Spleen (tissue), 11 donors: ENCODE measurements at regions not wholly inside any gene's neighbourhood (a gene's known extent, or its start where the extent isn't known, plus 50 kb on each side); places are given as distances from the start of the nearest gene placed in this dataset.

ENCODE experiments used
- DNase-seq: peaks from one replicate; pipeline ENCODE4 v3.0.0-alpha.2; 2020
- H3K27ac ChIP-seq, 8 donors: fragments of 200-600 bp; sonication (generic) in 7 of 8; 1 replicate in 4 of 8; 2 replicates in 4 of 8; pipeline versions ENCODE4 v1.5.0 to v1.8.0; 2016 to 2021; ENCODE audit warnings: inconsistent platforms in 4 of 8, mild to moderate bottlenecking in 4 of 8, moderate library complexity in 1 of 8
- H3K27me3 ChIP-seq, 7 donors: fragments of 200-600 bp; sonication (generic) in 6 of 7; replicated peaks in 1 of 7; 1 replicate in 4 of 7; 2 replicates in 3 of 7; pipeline versions ENCODE4 v1.5.0 to v1.8.0; 2016 to 2021; ENCODE audit warnings: inconsistent platforms in 3 of 7, mild to moderate bottlenecking in 1 of 7
- H3K36me3 ChIP-seq, 6 donors: fragments of 200-600 bp; sonication (generic) in 5 of 6; 1 replicate in 4 of 6; 2 replicates in 2 of 6; pipeline versions ENCODE4 v1.5.0 to v1.8.0; 2016 to 2021; ENCODE audit warnings: inconsistent platforms in 2 of 6
- H3K4me1 ChIP-seq, 6 donors: fragments of 200-600 bp; sonication (generic) in 5 of 6; 1 replicate in 3 of 6; 2 replicates in 3 of 6; pipeline versions ENCODE4 v1.5.0 to v1.8.0; 2016 to 2021; ENCODE audit warnings: inconsistent platforms in 3 of 6
- H3K4me3 ChIP-seq, 8 donors: fragments of 200-600 bp; sonication (generic) in 7 of 8; 1 replicate in 4 of 8; 2 replicates in 4 of 8; pipeline versions ENCODE4 v1.5.0 to v1.8.0; 2016 to 2021; ENCODE audit warnings: inconsistent platforms in 4 of 8, mild to moderate bottlenecking in 4 of 8, moderate library complexity in 2 of 8
- H3K9me3 ChIP-seq, 8 donors: fragments of 200-600 bp; sonication (generic) in 7 of 8; 1 replicate in 4 of 8; 2 replicates in 4 of 8; pipeline versions ENCODE4 v1.5.0 to v1.8.0; 2016 to 2021; ENCODE audit warnings: inconsistent platforms in 4 of 8
- CTCF ChIP-seq, 11 experiments: fragments of 200-600 bp in 7 of 11; fragments of 450-650 bp in 4 of 11; sonication (generic) in 4 of 11; IDR thresholded peaks in 8 of 11; conservative IDR thresholded peaks in 3 of 11; 1 replicate in 7 of 11; 2 replicates in 4 of 11; pipeline versions ENCODE4 v1.4.0 to v1.8.0; 2016 to 2021; ENCODE audit warnings: antibody characterized with exemption in 11 of 11, inconsistent platforms in 4 of 11, mild to moderate bottlenecking in 1 of 11
- POLR2A ChIP-seq, 3 donors: fragments of 450-650 bp; IDR thresholded peaks; one replicate each; pipeline ENCODE4 v1.5.1; 2017; ENCODE audit warnings: antibody characterized with exemption in 3 of 3, mild to moderate bottlenecking in 1 of 3
- POLR2AphosphoS5 ChIP-seq, 3 donors: sonication (generic); formaldehyde crosslinking; IDR thresholded peaks; one replicate each; pipeline ENCODE4 v1.5.1; 2017; ENCODE audit warnings: antibody characterized with exemption in 3 of 3
- WGBS, 5 donors: extraction: QIAGEN DNeasy Blood & Tissue Kit in 3 of 5; methylation state at CpG; one replicate each; pipeline versions ENCODE4 v1.1.5 to v1.1.7; 2013 to 2018; 5-methylcytosine and 5-hydroxymethylcytosine counted together
- intact Hi-C: fragments of 100-400 bp; cut with DNase I; formaldehyde crosslinking; loops from one replicate; pipeline ENCODE4 v1.15.0; 2023; ENCODE audit warnings: low total_unique reads
- donor health status: healthy with polysubstance abuse.
- donor health status: DM: no; HTN: no; CAD: no; lungs with moderate emphysema.
- donor health status: DM: no; HTN: no; CAD: no.
- donor health status: Bipolar disorder and iron deficiency.
- donor health status: healthy.
- donor health status: DM: no; HTN: no; CAD: no.
- donor health status: DM: yes; HTN: yes; CAD: no.

- intact Hi-C loops = no loop called here
These were observed 95.9 kb upstream of the GPR26 start for GRCh38 chr10:123570051-123570897.

DNA sequence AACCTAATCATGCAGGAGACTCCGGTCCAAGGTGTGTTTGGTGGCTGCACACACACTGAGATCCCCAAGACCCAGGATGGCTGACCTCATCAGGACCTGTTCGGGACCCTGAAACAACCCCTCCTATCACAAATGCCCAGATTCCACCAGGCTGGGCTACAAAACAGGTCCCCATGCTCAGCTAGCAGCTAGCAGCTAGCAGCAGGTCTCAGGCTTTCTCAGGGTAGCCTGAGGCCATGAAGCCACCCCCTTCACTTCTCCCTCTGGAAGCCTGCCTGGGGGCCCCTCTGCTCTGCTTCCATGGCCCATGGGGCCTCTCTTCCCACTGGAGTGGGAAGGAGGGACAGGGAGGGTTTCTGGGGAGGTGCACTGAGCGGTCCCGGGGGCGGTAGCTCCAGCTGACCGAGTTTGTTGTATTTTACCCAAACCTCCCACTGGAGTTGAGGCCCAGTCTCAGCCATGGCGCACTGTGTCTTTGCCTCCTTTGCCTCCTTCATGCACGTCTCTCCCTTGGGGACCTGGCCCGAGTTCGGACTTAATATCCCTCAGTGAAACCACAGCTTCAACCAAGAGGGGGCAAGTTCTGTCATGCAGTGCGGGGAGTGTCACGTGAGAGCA lies 95.1 kb upstream of the GPR26 start:
- Histone ChIP-seq H3K36me3 (no peaks in the 10 kb centered on the region), H3K9me3 (no peaks in the 10 kb centered on the region), H3K27ac (no peak overlapping the region), H3K4me1 (no peaks in the 10 kb centered on the region), H3K27me3 (peaks cover 0 to 83% (median 6%) of the 10 kb centered on the region in 7 donors), H3K4me3 (no peak overlapping the region)
- intact Hi-C loops = no loop called here
- DNase-seq = no peak
- no peak for TF ChIP-seq CTCF (IDR thresholded peaks at IDR 0.05 in 8 of 11, conservative IDR thresholded peaks at IDR 0.05 in 3 of 11)
- no peak for TF ChIP-seq POLR2AphosphoS5 (IDR thresholded peaks at IDR 0.05)
- TF ChIP-seq POLR2A (IDR thresholded peaks at IDR 0.05) = no peak
- WGBS, 5 donors = 60 to 71% (median 65%) methylated on average over 10 to 12 of the region's 12 CpGs

More at GRCh38 chr10:123570051-123570897, 95.9 kb upstream of the GPR26 start:
- Histone ChIP-seq H3K36me3 (no peaks in the 10 kb centered on the region), H3K4me3 (no peak overlapping the region), H3K9me3 (no peaks in the 10 kb centered on the region), H3K27me3 (peaks cover 0 to 84% (median 6%) of the 10 kb centered on the region in 7 donors), H3K27ac (no peak overlapping the region), H3K4me1 (no peaks in the 10 kb centered on the region)
- no peak for DNase-seq
- 77 to 90% (median 85%) methylated on average over 9 to 20 of the region's 20 CpGs for WGBS, 5 donors
- no peak for TF ChIP-seq POLR2A (IDR thresholded peaks at IDR 0.05)
- no peak for TF ChIP-seq POLR2AphosphoS5 (IDR thresholded peaks at IDR 0.05)
- no peak for TF ChIP-seq CTCF (IDR thresholded peaks at IDR 0.05 in 8 of 11, conservative IDR thresholded peaks at IDR 0.05 in 3 of 11)

- 69 to 75% (median 75%) methylated on average over 8 of the region's 8 CpGs for WGBS, 5 donors
- DNase-seq = no peak
- Histone ChIP-seq H3K27ac (no peak overlapping the region), H3K9me3 (no peaks in the 10 kb centered on the region), H3K4me1 (no peaks in the 10 kb centered on the region), H3K36me3 (no peaks in the 10 kb centered on the region), H3K4me3 (no peak overlapping the region), H3K27me3 (peaks cover 0 to 79% (median 6%) of the 10 kb centered on the region in 7 donors)
- TF ChIP-seq POLR2AphosphoS5 (IDR thresholded peaks at IDR 0.05) = no peak
- no peak for TF ChIP-seq CTCF (IDR thresholded peaks at IDR 0.05 in 8 of 11, conservative IDR thresholded peaks at IDR 0.05 in 3 of 11)
- no peak for TF ChIP-seq POLR2A (IDR thresholded peaks at IDR 0.05)
- intact Hi-C loops = no loop called here
These were observed 94.2 kb upstream of the GPR26 start for GRCh38 chr10:123571978-123572377.
